ENCODE measurements at regions not wholly inside any gene's neighbourhood (a gene's known extent, or its start where the extent isn't known, plus 50 kb on each side); places are given as distances from the start of the nearest gene placed in this dataset.

DNA sequence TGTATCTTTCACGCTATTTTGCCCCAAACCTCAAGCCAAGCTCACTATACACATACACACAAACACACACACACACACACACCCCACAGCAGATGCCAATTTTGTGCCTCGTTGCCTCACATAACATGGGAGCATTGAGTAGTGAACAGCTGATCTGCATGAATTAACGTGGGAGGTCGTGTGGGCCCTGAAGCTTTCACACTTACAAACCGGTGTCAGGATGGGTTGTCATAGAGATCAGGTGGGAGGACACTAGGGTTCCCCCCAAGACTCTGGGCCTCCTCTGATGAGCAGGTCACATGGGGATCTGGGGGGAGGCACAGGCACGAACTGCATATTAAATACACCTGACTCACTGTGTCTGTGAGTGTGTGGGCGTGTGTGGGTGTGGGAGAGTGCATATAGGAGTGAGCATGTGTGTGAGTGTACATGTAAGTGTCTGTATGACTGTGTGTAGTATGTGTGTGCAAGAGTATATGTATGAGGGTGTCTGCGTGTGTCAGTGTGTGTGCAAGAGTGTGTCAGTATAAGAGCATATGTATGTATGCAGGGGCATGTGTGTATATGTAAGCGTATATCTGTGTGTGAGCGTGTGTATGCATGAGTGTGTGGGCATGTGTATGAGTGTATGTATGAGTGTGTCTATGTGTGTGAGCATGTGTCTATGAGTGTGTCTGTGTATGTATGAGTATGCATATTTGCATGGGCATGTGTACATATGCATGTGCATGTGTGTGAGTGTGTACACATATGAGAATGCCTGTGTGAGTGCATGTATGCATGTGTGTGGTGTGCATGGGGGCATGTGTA lies 370.4 kb downstream of the PREX1 start:
- no peak overlapping the region for H3K27ac ChIP-seq (ENCODE audit: low read depth, low read length)
- peaks cover 31 to 33% of the 10 kb centered on the region in 2 experiments for H3K4me1 ChIP-seq (ENCODE audit: control insufficient read depth in 1 of 2, insufficient read depth in 2 of 2, low read length in 2 of 2)
- H2BK12ac ChIP-seq (ENCODE audit: low read length), result peak overlapping the region; percentile 44
- no peak overlapping the region for H4K12ac ChIP-seq (ENCODE audit: low read depth, low read length)
- no peak overlapping the region for H2AK5ac ChIP-seq (ENCODE audit: low read length)
- H3K4me3 ChIP-seq (ENCODE audit: low read depth, low read length), result no peak overlapping the region
- H3K14ac ChIP-seq (ENCODE audit: low read length), result no peak overlapping the region
- DNase-seq, result no peak
- H4K91ac ChIP-seq (ENCODE audit: low read depth, low read length), result no peak overlapping the region
- H2BK5ac ChIP-seq (ENCODE audit: low read depth, low read length, poor library complexity), result no peak overlapping the region
- no peaks in the 10 kb centered on the region for H3K36me3 ChIP-seq (ENCODE audit: control insufficient read depth in 1 of 2, insufficient read depth in 2 of 2, low read length in 2 of 2)
- H3K9me3 ChIP-seq (ENCODE audit: insufficient read depth, low read depth, low read length), result peaks cover 8% of the 10 kb centered on the region
- no peak overlapping the region for H4K8ac ChIP-seq (ENCODE audit: low read depth, low read length)
- H3K9ac ChIP-seq (ENCODE audit: low read length), result no peak overlapping the region
- no peak overlapping the region for H3K4me2 ChIP-seq (ENCODE audit: low read length)
- H2BK120ac ChIP-seq (ENCODE audit: insufficient read depth, low read length, poor library complexity), result no peak overlapping the region
- no peak overlapping the region for H2AFZ ChIP-seq (ENCODE audit: insufficient read depth, low read length, poor library complexity)
- H3K79me2 ChIP-seq (ENCODE audit: control insufficient read depth, insufficient read depth, low read length, poor library complexity), result no peaks in the 10 kb centered on the region
- no peak overlapping the region for H3K4ac ChIP-seq (ENCODE audit: low read depth, low read length)
- H3K23ac ChIP-seq (ENCODE audit: low read length), result peak overlapping the region; percentile 44
- no peaks in the 10 kb centered on the region for H3K27me3 ChIP-seq (ENCODE audit: insufficient read depth, low read length)
- no peak overlapping the region for H3K18ac ChIP-seq (ENCODE audit: low read length)
- no CpG with 5 or more reads among the region's 10 CpGs for WGBS (ENCODE audit: extremely low coverage, insufficient coverage, insufficient read length)
- peaks cover 3% of the 10 kb centered on the region for H3K79me1 ChIP-seq (ENCODE audit: low read length)

DNA sequence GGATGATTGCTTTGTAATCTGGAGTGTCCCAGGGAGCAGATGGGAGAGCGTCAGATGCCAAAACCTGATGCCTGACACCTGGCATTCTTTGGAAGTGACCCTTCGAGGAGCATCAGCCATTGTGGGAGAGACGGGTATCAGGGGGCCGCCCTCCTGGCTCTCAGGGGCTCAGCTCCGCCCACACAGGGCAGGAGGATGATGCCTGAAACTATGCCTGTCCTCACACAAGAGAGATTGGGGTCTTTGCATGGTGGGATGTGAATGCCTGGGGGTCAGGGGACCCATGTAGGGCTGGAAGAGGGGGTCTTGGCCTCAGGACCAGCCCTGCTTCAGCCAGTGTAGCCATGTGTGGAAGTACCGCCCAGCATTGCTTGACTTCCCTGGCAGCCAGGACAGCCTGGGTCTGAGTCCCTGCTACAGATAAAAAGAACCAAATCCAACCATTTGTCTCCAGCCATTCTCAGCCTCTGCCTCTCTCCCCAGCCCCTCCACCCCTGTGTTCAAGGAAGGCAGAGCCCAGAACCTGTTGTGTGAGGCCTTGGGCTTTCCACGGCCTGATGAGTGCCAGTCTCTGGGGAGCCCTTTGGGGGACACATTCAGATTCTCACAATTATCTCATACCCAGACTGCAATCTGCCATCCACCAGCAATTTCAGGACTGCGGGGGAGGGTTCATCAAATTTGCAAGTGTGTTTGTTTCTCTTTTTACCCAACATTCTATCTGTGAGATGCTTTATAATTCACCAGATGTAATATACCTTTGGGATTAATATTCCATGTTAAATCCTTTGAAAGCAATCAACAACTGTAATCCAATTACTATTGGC lies 371.2 kb downstream of the PREX1 start:
- no peak for DNase-seq
- Histone ChIP-seq H3K79me2 (ENCODE audit: control insufficient read depth, insufficient read depth, low read length, poor library complexity) (no peaks in the 10 kb centered on the region), H3K36me3 (ENCODE audit: control insufficient read depth in 1 of 2, insufficient read depth in 2 of 2, low read length in 2 of 2) (no peaks in the 10 kb centered on the region), H4K91ac (ENCODE audit: low read depth, low read length) (peak overlapping the region; percentile 21), H2AFZ (ENCODE audit: insufficient read depth, low read length, poor library complexity) (no peak overlapping the region), H3K18ac (ENCODE audit: low read length) (no peak overlapping the region), H3K4me2 (ENCODE audit: low read length) (no peak overlapping the region), H3K9ac (ENCODE audit: low read length) (no peak overlapping the region), H3K9me3 (ENCODE audit: insufficient read depth, low read depth, low read length) (peaks cover 8% of the 10 kb centered on the region), H3K23ac (ENCODE audit: low read length) (no peak overlapping the region), H4K8ac (ENCODE audit: low read depth, low read length) (no peak overlapping the region), H2BK12ac (ENCODE audit: low read length) (no peak overlapping the region), H3K4me3 (ENCODE audit: low read depth, low read length) (no peak overlapping the region), H2BK5ac (ENCODE audit: low read depth, low read length, poor library complexity) (peak overlapping the region; percentile 23), H3K27me3 (ENCODE audit: insufficient read depth, low read length) (no peaks in the 10 kb centered on the region), H4K12ac (ENCODE audit: low read depth, low read length) (no peak overlapping the region), H3K27ac (ENCODE audit: low read depth, low read length) (no peak overlapping the region), H3K4ac (ENCODE audit: low read depth, low read length) (no peak overlapping the region), H3K4me1 (ENCODE audit: control insufficient read depth in 1 of 2, insufficient read depth in 2 of 2, low read length in 2 of 2) (peaks cover 31 to 33% of the 10 kb centered on the region in 2 experiments), H3K79me1 (ENCODE audit: low read length) (peaks cover 3% of the 10 kb centered on the region), H3K14ac (ENCODE audit: low read length) (no peak overlapping the region), H2AK5ac (ENCODE audit: low read length) (no peak overlapping the region), H2BK120ac (ENCODE audit: insufficient read depth, low read length, poor library complexity) (peak overlapping the region; percentile 3)
- WGBS (ENCODE audit: extremely low coverage, insufficient coverage, insufficient read length), result no CpG with 5 or more reads among the region's 8 CpGs

DNA sequence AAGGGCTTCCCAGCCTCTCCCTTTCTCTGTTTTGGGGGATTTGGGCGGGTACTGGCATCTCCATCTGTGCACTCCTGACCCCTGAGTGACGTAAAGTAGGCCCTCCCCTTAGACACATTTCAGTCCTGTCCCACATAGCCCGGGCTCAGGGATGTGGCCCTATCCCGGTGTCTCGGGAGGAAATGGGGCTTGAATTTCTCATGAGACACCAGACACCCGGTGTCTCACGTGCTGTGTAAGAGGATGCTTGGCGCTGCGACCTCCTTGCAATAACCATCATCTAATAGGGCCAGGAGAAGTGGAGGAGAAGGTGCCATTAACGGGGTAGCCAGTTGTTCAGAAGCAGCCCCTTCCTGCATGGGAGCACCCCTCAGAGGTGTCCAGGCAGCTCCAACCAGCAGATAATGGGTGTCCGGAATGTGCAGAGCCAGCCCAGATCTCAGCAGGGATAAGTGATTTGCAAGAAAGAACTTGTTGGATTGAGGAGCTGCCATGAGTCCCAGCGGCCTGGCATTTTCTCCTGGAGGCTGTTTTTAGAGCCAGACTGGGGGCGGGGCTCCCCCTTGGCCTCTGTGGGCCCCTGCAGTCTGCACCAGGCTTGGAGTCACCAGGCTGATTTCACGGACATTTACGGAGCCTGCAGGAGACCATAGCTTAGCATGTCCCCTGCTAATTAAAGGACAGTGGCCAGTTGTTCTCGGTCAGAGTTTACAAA lies 372.0 kb downstream of the PREX1 start:
- H2AK5ac ChIP-seq (ENCODE audit: low read length), result no peak overlapping the region
- no peak overlapping the region for H2BK5ac ChIP-seq (ENCODE audit: low read depth, low read length, poor library complexity)
- no peak overlapping the region for H2AFZ ChIP-seq (ENCODE audit: insufficient read depth, low read length, poor library complexity)
- no CpG with 5 or more reads among the region's 16 CpGs for WGBS (ENCODE audit: extremely low coverage, insufficient coverage, insufficient read length)
- H2BK120ac ChIP-seq (ENCODE audit: insufficient read depth, low read length, poor library complexity), result no peak overlapping the region
- no peak overlapping the region for H3K23ac ChIP-seq (ENCODE audit: low read length)
- no peak overlapping the region for H3K4me3 ChIP-seq (ENCODE audit: low read depth, low read length)
- H3K18ac ChIP-seq (ENCODE audit: low read length), result no peak overlapping the region
- no peak overlapping the region for H4K8ac ChIP-seq (ENCODE audit: low read depth, low read length)
- no peak overlapping the region for H3K4ac ChIP-seq (ENCODE audit: low read depth, low read length)
- H3K79me1 ChIP-seq (ENCODE audit: low read length), result peaks cover 3% of the 10 kb centered on the region
- no peak overlapping the region for H2BK12ac ChIP-seq (ENCODE audit: low read length)
- no peak for DNase-seq
- no peak overlapping the region for H3K4me2 ChIP-seq (ENCODE audit: low read length)
- no peak overlapping the region for H4K12ac ChIP-seq (ENCODE audit: low read depth, low read length)
- H3K9me3 ChIP-seq (ENCODE audit: insufficient read depth, low read depth, low read length), result peaks cover 10% of the 10 kb centered on the region
- no peak overlapping the region for H3K9ac ChIP-seq (ENCODE audit: low read length)
- peak overlapping the region; percentile 40 for H4K91ac ChIP-seq (ENCODE audit: low read depth, low read length)
- no peaks in the 10 kb centered on the region for H3K27me3 ChIP-seq (ENCODE audit: insufficient read depth, low read length)
- no peaks in the 10 kb centered on the region for H3K79me2 ChIP-seq (ENCODE audit: control insufficient read depth, insufficient read depth, low read length, poor library complexity)
- no peak overlapping the region for H3K27ac ChIP-seq (ENCODE audit: low read depth, low read length)
- H3K36me3 ChIP-seq (ENCODE audit: control insufficient read depth in 1 of 2, insufficient read depth in 2 of 2, low read length in 2 of 2), result no peaks in the 10 kb centered on the region
- H3K14ac ChIP-seq (ENCODE audit: low read length), result no peak overlapping the region
- peaks cover 27 to 31% of the 10 kb centered on the region in 2 experiments for H3K4me1 ChIP-seq (ENCODE audit: control insufficient read depth in 1 of 2, insufficient read depth in 2 of 2, low read length in 2 of 2)

DNA sequence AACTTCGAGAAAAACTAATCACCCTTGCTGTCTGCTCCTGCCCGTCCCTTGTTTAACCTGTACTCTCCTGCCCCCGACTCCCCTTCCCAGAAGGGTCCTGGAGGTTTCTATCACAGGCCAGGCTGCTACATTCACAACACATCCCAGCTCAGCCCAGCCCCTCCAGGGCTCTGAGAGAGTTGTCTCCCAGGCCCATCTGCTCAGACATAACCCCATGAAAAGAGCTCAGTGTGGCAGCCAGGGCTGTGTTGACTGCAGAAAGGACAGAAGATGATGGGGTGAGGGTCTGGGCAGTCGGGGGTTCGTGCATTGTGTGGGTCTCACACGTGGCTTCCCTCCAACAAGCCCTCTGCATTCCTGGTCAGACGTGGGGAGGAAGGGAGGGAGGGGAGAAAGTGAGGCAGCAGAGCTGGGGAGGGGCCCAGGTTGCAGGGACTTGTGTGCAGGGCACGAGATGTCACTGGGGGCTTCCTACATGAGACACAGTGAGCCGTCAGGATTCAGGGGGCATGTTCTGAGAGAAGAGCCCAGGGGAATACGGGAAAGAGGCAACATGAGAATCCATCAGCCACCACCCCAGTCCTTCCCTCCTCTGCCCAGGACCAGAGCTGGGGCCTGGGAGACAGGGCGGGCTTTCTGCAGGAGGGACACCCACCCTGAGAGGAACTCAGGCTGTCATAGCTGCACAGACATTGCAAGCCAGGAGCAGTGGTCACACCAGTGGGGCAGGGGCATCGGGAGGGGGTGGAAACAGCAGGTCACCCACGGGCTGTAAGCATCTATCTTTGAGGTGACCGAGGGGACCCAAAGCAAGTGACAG lies 372.9 kb downstream of the PREX1 start:
- Histone ChIP-seq H3K9ac (ENCODE audit: low read length) (no peak overlapping the region), H3K4me3 (ENCODE audit: low read depth, low read length) (no peak overlapping the region), H3K14ac (ENCODE audit: low read length) (peak overlapping the region; percentile 33), H3K4me2 (ENCODE audit: low read length) (no peak overlapping the region), H3K4ac (ENCODE audit: low read depth, low read length) (no peak overlapping the region), H3K36me3 (ENCODE audit: control insufficient read depth in 1 of 2, insufficient read depth in 2 of 2, low read length in 2 of 2) (no peaks in the 10 kb centered on the region), H2BK5ac (ENCODE audit: low read depth, low read length, poor library complexity) (no peak overlapping the region), H2BK120ac (ENCODE audit: insufficient read depth, low read length, poor library complexity) (peak overlapping the region; percentile 18), H3K27ac (ENCODE audit: low read depth, low read length) (no peak overlapping the region), H2BK12ac (ENCODE audit: low read length) (peak overlapping the region; percentile 10), H4K91ac (ENCODE audit: low read depth, low read length) (peak overlapping the region; percentile 40), H3K79me2 (ENCODE audit: control insufficient read depth, insufficient read depth, low read length, poor library complexity) (no peaks in the 10 kb centered on the region), H4K8ac (ENCODE audit: low read depth, low read length) (no peak overlapping the region), H3K18ac (ENCODE audit: low read length) (no peak overlapping the region), H3K79me1 (ENCODE audit: low read length) (peaks cover 3% of the 10 kb centered on the region), H3K27me3 (ENCODE audit: insufficient read depth, low read length) (no peaks in the 10 kb centered on the region), H2AK5ac (ENCODE audit: low read length) (no peak overlapping the region), H4K12ac (ENCODE audit: low read depth, low read length) (no peak overlapping the region), H3K23ac (ENCODE audit: low read length) (no peak overlapping the region), H2AFZ (ENCODE audit: insufficient read depth, low read length, poor library complexity) (no peak overlapping the region), H3K4me1 (ENCODE audit: control insufficient read depth in 1 of 2, insufficient read depth in 2 of 2, low read length in 2 of 2) (peaks cover 23% of the 10 kb centered on the region in 2 experiments), H3K9me3 (ENCODE audit: insufficient read depth, low read depth, low read length) (peaks cover 11% of the 10 kb centered on the region)
- DNase-seq, result no peak
- WGBS (ENCODE audit: extremely low coverage, insufficient coverage, insufficient read length), result no CpG with 5 or more reads among the region's 14 CpGs
